ENCODE measurements at regions not wholly inside any gene's neighbourhood (a gene's known extent, or its start where the extent isn't known, plus 50 kb on each side); places are given as distances from the start of the nearest gene placed in this dataset.

GRCh38 chr2:181252262-181253148 lies 204.7 kb upstream of the ITGA4 start:
- H3K36me3 ChIP-seq (ENCODE audit: control insufficient read depth in 1 of 2, insufficient read depth in 2 of 2, low read length in 2 of 2) = no peaks in the 10 kb centered on the region
- intact Hi-C loops (cut with micrococcal nuclease) = no loop called here
- ChIA-PET CTCF (no interaction called here), POLR2A (no interaction called here), RAD21 (ENCODE audit: low non-redundant PET in 1 of 2, low total read pairs in 2 of 2, uncharacterized antibody in 2 of 2, unreplicated experiment in 2 of 2) (no interaction called here)
- H3K9me2 ChIP-seq (ENCODE audit: insufficient read depth) = 0 out of 2 replicates have a peak, but pooled peaks cover 3% of the 10 kb centered on the region
- no peak for TF ChIP-seq SP1 (IDR thresholded peaks at IDR 0.05; ENCODE audit: low read depth)
- TF ChIP-seq POLR2A (IDR thresholded peaks at IDR 0.05; ENCODE audit: borderline replicate concordance, extremely low read depth, insufficient read depth, insufficient read length) = no peak
- no peak for TF ChIP-seq ATF3 (IDR thresholded peaks at IDR 0.05)
- TF ChIP-seq SRF (IDR thresholded peaks at IDR 0.05; ENCODE audit: low read depth) = no peak
- TF ChIP-seq TCF7L2 (IDR thresholded peaks at IDR 0.05; ENCODE audit: borderline replicate concordance, extremely low read depth, insufficient read depth, insufficient read length) = no peak
- no peak for TF ChIP-seq FOSL1 (IDR thresholded peaks at IDR 0.05; ENCODE audit: low read depth)
- no peak for TF ChIP-seq CBX3 (IDR thresholded peaks at IDR 0.05; ENCODE audit: low read depth)
- no peak for TF ChIP-seq EZH2phosphoT487 (IDR thresholded peaks at IDR 0.05; ENCODE audit: borderline replicate concordance)
- TF ChIP-seq ZFX (IDR thresholded peaks at IDR 0.05) = no peak
- TF ChIP-seq REST (IDR thresholded peaks at IDR 0.05; ENCODE audit: low read depth) = no peak
- TF ChIP-seq POLR2AphosphoS5 (IDR thresholded peaks at IDR 0.05; ENCODE audit: low read depth, low read length) = no peak
- no peak for TF ChIP-seq ELF1 (IDR thresholded peaks at IDR 0.05; ENCODE audit: borderline replicate concordance, low read depth)
- TF ChIP-seq CTCF (IDR thresholded peaks at IDR 0.05 in 2 of 3, conservative IDR thresholded peaks at IDR 0.05 in 1 of 3; ENCODE audit: borderline replicate concordance in 1 of 3, insufficient read depth in 1 of 3, low read depth in 2 of 3, low read length in 2 of 3) = no peak
- TF ChIP-seq SIN3A (IDR thresholded peaks at IDR 0.05; ENCODE audit: low read depth) = no peak
- no peak for TF ChIP-seq ZNF274 (IDR thresholded peaks at IDR 0.05; ENCODE audit: low read depth, low read length)
- no peak for TF ChIP-seq MAX (IDR thresholded peaks at IDR 0.05)
- no TSS peak for BruUV-seq (replicated peaks)
- no peak overlapping the region for H3K4me2 ChIP-seq (ENCODE audit: low read length)
- H4K20me1 ChIP-seq (ENCODE audit: insufficient read depth) = no peaks in the 10 kb centered on the region
- H2AFZ ChIP-seq (ENCODE audit: low read depth, low read length, poor library complexity, severe bottlenecking) = no peak overlapping the region
- ATAC-seq = no peak
- H3K4me3 ChIP-seq (replicated peaks in 1 of 2; ENCODE audit: low read depth in 1 of 2, low read length in 2 of 2) = no peak overlapping the region
- no peak overlapping the region for H3K27ac ChIP-seq (ENCODE audit: low read depth, low read length)
- H3K27me3 ChIP-seq (ENCODE audit: insufficient read depth, low read length) = no peaks in the 10 kb centered on the region
- no peaks in the 10 kb centered on the region for H3K9me3 ChIP-seq (ENCODE audit: control insufficient read depth in 1 of 2, insufficient read depth in 1 of 2, low read depth in 1 of 2, low read length in 2 of 2)
- no peak for DNase-seq (ENCODE audit: low read depth, low spot score)
- no peaks in the 10 kb centered on the region for H3K79me2 ChIP-seq (ENCODE audit: insufficient read depth, low read length)
- no peak overlapping the region for H3K9ac ChIP-seq (ENCODE audit: low read length)
- no peaks in the 10 kb centered on the region for H3K4me1 ChIP-seq (ENCODE audit: control insufficient read depth in 1 of 2, insufficient read depth in 2 of 2, low read length in 2 of 2)

Data from HCT116 (cell line).